HAP-1 (cell line): ENCODE measurements at regions not wholly inside any gene's neighbourhood (a gene's known extent, or its start where the extent isn't known, plus 50 kb on each side); places are given as distances from the start of the nearest gene placed in this dataset.

Source experiments
- DNase-seq, 2 experiments: peaks; one replicate each; pipeline ENCODE4 v3.0.0-alpha.2; 2016 to 2020; ENCODE audit warnings: low spot score in 2 of 2
- H3K27me3 ChIP-seq: fragments of 250-450 bp; sonication (Bioruptor Pico); 2 replicates; pipeline ENCODE4 v1.5.1; 2020; ENCODE audit warnings: low read depth, mild to moderate bottlenecking, moderate library complexity
- H3K36me3 ChIP-seq: fragments of 250-450 bp; sonication (Bioruptor Pico); replicated peaks from 2 replicates; pipeline ENCODE4 v1.5.1; 2020; ENCODE audit warnings: mild to moderate bottlenecking
- H3K4me1 ChIP-seq: fragments of 250-450 bp; sonication (Bioruptor Pico); 2 replicates; pipeline ENCODE4 v1.5.1; 2020; ENCODE audit warnings: mild to moderate bottlenecking
- H3K4me3 ChIP-seq: fragments of 250-450 bp; sonication (Bioruptor Pico); 2 replicates; pipeline ENCODE4 v1.5.1; 2020; ENCODE audit warnings: mild to moderate bottlenecking, moderate library complexity
- H3K9me3 ChIP-seq: fragments of 250-450 bp; sonication (Bioruptor Pico); 2 replicates; pipeline ENCODE4 v1.5.1; 2020; ENCODE audit warnings: mild to moderate bottlenecking, moderate library complexity
- in situ Hi-C: fragments of 300-500 bp; cut with MboI; formaldehyde crosslinking; loops from 3 replicates; pipeline ENCODE4 v1.14.3; 2020; ENCODE audit warnings: low sequenced_read_pairs, inconsistent platforms, mixed read lengths

DNA sequence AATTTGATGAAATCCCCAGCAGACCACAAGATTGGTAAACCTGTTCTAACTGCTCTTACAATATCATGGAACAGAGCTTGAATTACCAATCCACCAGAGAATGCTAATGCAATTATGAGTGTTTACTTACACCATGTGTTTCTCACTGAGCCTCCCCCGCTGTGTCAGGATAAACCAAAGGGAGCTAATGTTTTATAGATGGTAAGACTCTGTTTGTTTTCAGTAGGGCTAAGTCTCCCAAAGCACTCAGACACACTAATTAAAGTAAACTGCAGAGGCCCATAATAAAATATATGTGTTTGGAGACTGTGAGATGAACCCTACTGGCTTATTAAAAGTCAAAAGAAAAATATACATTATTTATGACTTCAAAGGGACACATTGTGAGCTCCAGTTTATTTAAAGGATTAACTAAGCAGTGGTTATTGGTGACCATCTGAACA is 261.7 kb upstream of the FAM241A start:
- Histone ChIP-seq H3K36me3 (no peaks in the 10 kb centered on the region), H3K4me1 (no peaks in the 10 kb centered on the region), H3K4me3 (no peak overlapping the region), H3K27me3 (peaks cover 14% of the 10 kb centered on the region), H3K9me3 (no peaks in the 10 kb centered on the region)
- in situ Hi-C loops = no loop called here
- peak in 1 of 2 experiments; percentile 8 for DNase-seq

GRCh38 chr4:111890412-111890811 is 254.8 kb upstream of the FAM241A start:
- Histone ChIP-seq H3K4me3 (no peak overlapping the region), H3K36me3 (no peaks in the 10 kb centered on the region), H3K4me1 (no peaks in the 10 kb centered on the region), H3K9me3 (no peaks in the 10 kb centered on the region), H3K27me3 (peaks cover 9% of the 10 kb centered on the region)
- in situ Hi-C loops = no loop called here
- DNase-seq = no peak

DNA sequence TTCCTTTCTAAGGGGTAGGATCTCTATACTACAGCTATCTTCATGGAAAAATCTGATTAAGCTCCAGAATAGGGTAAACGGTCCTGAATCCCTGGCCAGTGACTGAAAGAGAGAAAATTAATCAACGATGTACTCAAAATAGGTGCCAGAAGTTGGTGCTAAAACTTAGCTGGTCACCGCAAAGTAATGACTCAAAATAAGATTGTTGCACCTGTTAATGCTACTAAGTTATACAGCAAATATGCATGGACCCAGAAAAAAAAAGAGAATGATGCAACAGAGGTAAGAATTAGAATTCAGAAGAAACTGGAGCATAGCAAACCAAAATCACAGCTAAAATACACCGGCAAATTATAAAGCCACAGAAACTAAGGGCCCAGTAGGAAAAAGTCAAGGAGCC is 239.7 kb upstream of the FAM241A start:
- no peaks in the 10 kb centered on the region for H3K9me3 ChIP-seq
- no peak for DNase-seq
- no peaks in the 10 kb centered on the region; the same call in 1 of the 2 replicates for H3K27me3 ChIP-seq
- no peaks in the 10 kb centered on the region for H3K4me1 ChIP-seq
- no peaks in the 10 kb centered on the region for H3K36me3 ChIP-seq
- H3K4me3 ChIP-seq = no peak overlapping the region
- in situ Hi-C loops = no loop called here

DNA sequence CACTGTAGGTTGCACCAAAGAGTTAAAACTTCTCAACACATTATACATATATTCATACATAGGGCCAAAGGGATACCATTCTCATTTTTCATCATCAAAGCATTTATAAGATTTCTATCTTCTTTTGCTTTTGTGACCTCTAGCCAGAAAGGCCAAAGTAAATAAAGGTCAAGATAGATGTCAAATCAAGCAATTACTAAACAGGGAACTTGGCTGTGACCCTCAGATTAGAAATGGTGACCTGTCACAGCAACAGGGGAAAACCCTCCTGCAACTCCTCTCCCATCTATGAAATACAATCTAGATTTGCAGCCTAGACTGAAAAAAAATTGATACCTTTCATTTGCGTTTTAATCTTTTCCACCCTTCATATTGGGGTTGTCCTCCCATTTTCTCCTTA is 225.6 kb upstream of the FAM241A start:
- in situ Hi-C loops = no loop called here
- no peak for DNase-seq
- H3K27me3 ChIP-seq = 0 out of 2 replicates have a peak, but pooled peaks cover 2% of the 10 kb centered on the region
- no peaks in the 10 kb centered on the region for H3K4me1 ChIP-seq
- H3K36me3 ChIP-seq = no peaks in the 10 kb centered on the region
- no peak overlapping the region for H3K4me3 ChIP-seq
- no peaks in the 10 kb centered on the region for H3K9me3 ChIP-seq

DNA sequence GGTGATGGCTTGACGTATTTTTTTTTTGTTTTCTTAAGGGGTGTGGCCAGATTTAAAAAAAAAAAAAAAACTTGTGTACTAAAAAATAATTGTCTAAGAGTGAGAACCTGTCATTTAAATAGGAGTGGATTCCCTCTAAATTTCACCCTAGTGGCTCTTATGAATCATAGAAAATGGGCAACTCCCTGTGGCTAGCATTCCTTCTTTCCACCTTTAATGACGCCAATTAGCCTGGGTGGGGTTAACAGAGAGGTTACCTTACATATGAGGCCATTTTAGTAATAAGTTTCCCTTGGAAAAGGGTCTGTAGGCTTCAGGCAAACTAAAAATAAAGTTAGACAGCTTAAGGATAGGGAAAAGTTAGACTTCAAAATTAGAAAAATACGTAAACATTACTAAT is 223.5 kb upstream of the FAM241A start:
- DNase-seq = no peak
- Histone ChIP-seq H3K27me3 (0 out of 2 replicates have a peak, but pooled peaks cover 2% of the 10 kb centered on the region), H3K9me3 (no peaks in the 10 kb centered on the region), H3K4me3 (no peak overlapping the region), H3K36me3 (no peaks in the 10 kb centered on the region), H3K4me1 (no peaks in the 10 kb centered on the region)
- in situ Hi-C loops = no loop called here

DNA sequence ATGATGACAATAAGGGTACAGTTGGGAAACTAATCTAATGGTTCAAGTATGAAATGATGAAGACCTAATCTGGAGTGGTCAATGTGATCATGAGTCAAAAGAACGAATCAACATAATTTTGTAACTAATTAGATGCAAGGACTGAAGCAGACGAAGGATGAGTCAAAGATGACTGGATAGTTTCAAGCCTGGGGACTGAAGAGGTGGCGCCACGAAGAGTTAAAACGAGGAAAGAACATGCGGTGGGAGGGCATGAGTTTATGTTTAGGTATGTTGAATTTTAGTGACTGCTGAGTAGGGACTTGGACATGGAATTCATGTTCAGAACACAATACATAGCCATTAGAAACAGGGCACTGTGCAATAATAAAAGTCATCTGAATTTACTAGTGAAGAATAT is 221.5 kb upstream of the FAM241A start:
- Histone ChIP-seq H3K9me3 (no peaks in the 10 kb centered on the region), H3K4me3 (no peak overlapping the region), H3K27me3 (peaks cover 2% of the 10 kb centered on the region; the same call in 1 of the 2 replicates), H3K36me3 (no peaks in the 10 kb centered on the region), H3K4me1 (no peaks in the 10 kb centered on the region)
- DNase-seq = no peak
- in situ Hi-C loops = no loop called here

DNA sequence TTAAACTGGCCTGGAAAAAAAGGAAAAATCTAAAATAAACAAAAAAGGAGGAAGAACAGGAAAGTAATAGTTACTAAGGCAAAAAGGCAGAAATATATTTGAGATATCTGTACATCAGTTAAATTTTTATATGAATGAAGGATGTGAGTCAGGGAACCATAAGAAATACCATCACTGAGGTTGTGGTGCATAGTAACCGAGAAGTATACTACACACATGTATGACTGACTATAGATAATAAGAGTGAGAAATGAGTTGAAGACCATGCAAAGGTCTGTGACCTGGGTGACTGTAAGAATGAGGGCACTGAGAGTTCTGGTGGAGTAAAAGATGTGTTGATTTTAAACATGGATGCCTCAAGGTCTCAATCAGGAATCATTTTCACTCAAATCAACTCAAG is 220.6 kb upstream of the FAM241A start:
- Histone ChIP-seq H3K36me3 (no peaks in the 10 kb centered on the region), H3K4me3 (no peak overlapping the region), H3K27me3 (peaks cover 2% of the 10 kb centered on the region), H3K4me1 (no peaks in the 10 kb centered on the region), H3K9me3 (no peaks in the 10 kb centered on the region)
- in situ Hi-C loops = no loop called here
- DNase-seq = no peak

DNA sequence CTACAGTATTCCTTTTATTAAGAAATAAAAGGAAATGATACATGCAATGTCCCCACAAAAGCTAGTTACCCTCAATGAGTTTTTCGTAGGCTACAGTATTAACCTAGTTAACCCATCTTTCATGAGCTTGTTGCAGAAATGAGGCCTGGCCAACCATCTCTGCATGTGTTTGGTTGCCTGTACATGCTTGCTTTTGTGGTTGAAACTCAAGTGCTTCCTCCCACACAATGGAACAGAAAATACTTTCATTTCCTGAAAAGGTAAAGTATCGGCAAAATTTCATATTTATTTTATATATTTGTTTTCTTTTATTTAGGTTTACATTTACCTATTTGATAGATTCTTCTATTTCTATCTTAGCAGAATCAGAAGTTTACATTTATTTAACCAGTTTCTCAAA is 214.6 kb upstream of the FAM241A start:
- in situ Hi-C loops = no loop called here
- no peaks in the 10 kb centered on the region for H3K36me3 ChIP-seq
- no peaks in the 10 kb centered on the region for H3K9me3 ChIP-seq
- H3K4me3 ChIP-seq = no peak overlapping the region
- DNase-seq = no peak
- no peaks in the 10 kb centered on the region for H3K4me1 ChIP-seq
- H3K27me3 ChIP-seq = peaks cover 29% of the 10 kb centered on the region

DNA sequence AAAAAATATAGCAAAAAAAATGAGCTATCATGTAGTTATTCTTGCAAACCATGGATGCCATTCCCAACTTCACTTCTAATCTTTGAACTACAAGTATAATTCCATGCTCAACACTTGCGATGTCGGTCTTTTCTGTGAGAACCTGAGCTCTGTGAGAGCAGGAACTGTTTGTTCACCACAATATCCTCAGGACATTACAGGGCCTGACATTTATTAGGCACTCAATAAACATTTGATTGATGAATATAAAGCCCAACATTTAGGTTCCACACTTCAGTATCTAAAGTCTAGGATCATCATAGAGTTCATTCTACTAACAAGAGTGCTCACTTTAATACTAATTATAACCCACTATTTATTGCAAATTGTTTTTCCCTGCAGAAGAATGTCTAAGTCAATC is 211.6 kb upstream of the FAM241A start:
- in situ Hi-C loops = no loop called here
- no peak for DNase-seq
- Histone ChIP-seq H3K4me3 (no peak overlapping the region), H3K36me3 (no peaks in the 10 kb centered on the region), H3K27me3 (peaks cover 30% of the 10 kb centered on the region), H3K9me3 (no peaks in the 10 kb centered on the region), H3K4me1 (no peaks in the 10 kb centered on the region)

- H3K9me3 ChIP-seq = no peaks in the 10 kb centered on the region
- in situ Hi-C loops = no loop called here
- H3K36me3 ChIP-seq = no peaks in the 10 kb centered on the region
- no peak overlapping the region for H3K4me3 ChIP-seq
- DNase-seq = no peak
- H3K4me1 ChIP-seq = no peaks in the 10 kb centered on the region
- peaks cover 35% of the 10 kb centered on the region for H3K27me3 ChIP-seq
These were observed 210.9 kb upstream of the FAM241A start for GRCh38 chr4:111934314-111934713.

DNA sequence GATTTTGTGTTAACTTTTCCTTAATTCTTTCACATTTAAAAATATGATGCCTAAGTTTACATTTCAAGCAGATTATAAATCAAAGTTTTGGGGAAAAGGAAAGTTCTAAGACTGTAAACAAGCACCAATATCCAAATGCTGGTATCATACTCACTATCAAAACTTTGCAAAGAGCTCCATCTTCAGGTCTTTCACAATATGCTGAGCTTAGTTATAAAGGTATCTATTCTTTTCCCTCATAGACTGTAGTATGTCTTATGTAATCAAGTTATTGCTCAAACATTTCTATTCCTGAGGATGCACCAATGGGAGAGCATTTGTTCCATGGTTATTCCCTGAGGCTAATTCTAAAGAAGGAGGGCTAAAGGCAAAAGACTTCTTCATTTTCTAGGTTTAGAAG is 207.9 kb upstream of the FAM241A start:
- Histone ChIP-seq H3K36me3 (no peaks in the 10 kb centered on the region), H3K4me1 (no peaks in the 10 kb centered on the region), H3K4me3 (no peak overlapping the region), H3K9me3 (no peaks in the 10 kb centered on the region), H3K27me3 (peaks cover 21% of the 10 kb centered on the region; the same call in 1 of the 2 replicates)
- peak in 1 of 2 experiments; percentile 33 for DNase-seq
- in situ Hi-C loops = no loop called here

DNA sequence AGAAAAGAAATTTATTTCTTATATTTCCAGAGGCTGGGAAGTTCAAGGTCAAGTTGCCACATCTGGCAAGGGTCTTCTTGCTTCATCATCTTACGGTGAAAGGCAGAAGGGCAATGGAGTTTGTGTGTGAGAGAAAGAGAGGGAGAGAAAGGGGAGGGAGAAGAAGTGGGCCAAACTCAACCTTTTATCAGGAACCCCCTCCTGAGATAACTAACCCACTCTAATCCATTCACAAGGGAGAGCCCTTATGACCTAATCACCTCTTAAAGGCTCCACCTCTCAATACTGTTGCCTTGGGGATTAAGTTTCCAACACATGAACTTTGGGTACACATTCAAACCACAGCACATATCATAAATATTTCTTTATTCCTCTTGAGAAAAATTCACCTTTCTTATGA is 203.3 kb upstream of the FAM241A start:
- in situ Hi-C loops = no loop called here
- no peak overlapping the region for H3K4me3 ChIP-seq
- peaks cover 9% of the 10 kb centered on the region for H3K27me3 ChIP-seq
- no peak for DNase-seq
- H3K36me3 ChIP-seq = no peaks in the 10 kb centered on the region
- H3K4me1 ChIP-seq = no peaks in the 10 kb centered on the region
- no peaks in the 10 kb centered on the region for H3K9me3 ChIP-seq

GRCh38 chr4:111943796-111944203 is 201.5 kb upstream of the FAM241A start:
- Histone ChIP-seq H3K9me3 (no peaks in the 10 kb centered on the region), H3K27me3 (peaks cover 7% of the 10 kb centered on the region), H3K36me3 (no peaks in the 10 kb centered on the region), H3K4me3 (no peak overlapping the region), H3K4me1 (no peaks in the 10 kb centered on the region)
- DNase-seq = peak; percentile 24 to 62
- in situ Hi-C loops = no loop called here

DNA sequence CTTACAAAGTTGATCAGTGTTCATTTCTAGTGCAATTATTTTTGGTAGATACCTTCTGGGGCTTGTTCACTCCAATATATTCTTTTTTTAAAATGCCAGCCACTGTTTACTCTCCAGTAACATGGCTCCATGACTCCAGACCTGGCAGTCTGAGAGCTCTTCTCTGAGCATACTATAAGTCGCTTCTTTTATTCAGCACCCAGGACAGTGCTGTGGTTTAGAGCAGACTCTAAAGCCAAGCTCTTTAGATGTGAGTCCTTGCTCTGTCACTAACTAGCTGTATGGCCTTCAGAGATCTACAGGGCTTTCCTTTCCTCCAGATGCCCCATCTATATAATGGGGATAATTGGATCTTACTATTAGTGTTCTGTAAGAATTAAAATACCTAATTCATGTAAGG is 200.2 kb upstream of the FAM241A start:
- H3K27me3 ChIP-seq = peaks cover 4% of the 10 kb centered on the region; the same call in 1 of the 2 replicates
- in situ Hi-C loops = no loop called here

GRCh38 chr4:111946800-111947199 is 198.5 kb upstream of the FAM241A start:
- in situ Hi-C loops = no loop called here
- no peaks in the 10 kb centered on the region for H3K36me3 ChIP-seq
- no peak for DNase-seq
- peaks cover 4% of the 10 kb centered on the region; the same call in 1 of the 2 replicates for H3K27me3 ChIP-seq
- no peaks in the 10 kb centered on the region for H3K4me1 ChIP-seq
- no peak overlapping the region for H3K4me3 ChIP-seq
- H3K9me3 ChIP-seq = no peaks in the 10 kb centered on the region

More for the DNA sequence above, 200.2 kb upstream of the FAM241A start:
- DNase-seq = no peak
- Histone ChIP-seq H3K36me3 (no peaks in the 10 kb centered on the region), H3K9me3 (no peaks in the 10 kb centered on the region), H3K4me3 (no peak overlapping the region), H3K4me1 (no peaks in the 10 kb centered on the region)
